Neural cell (in vitro differentiated cells): ENCODE measurements at regions not wholly inside any gene's neighbourhood (a gene's known extent, or its start where the extent isn't known, plus 50 kb on each side); places are given as distances from the start of the nearest gene placed in this dataset.

Experiments used
- H2AFZ ChIP-seq: fragments of 200-600, 300-800 bp; sonication (generic), shearing (Covaris generic); 2 replicates; pipeline ENCODE4 v1.6.0; 2014; ENCODE audit warnings: low read depth, mild to moderate bottlenecking, antibody characterized with exemption, low read length, moderate library complexity
- H3F3A ChIP-seq: fragments of 200-600 bp; shearing (Covaris generic); 2 replicates; pipeline ENCODE4 v1.6.1; 2016; ENCODE audit warnings: mild to moderate bottlenecking, moderate library complexity, mixed read lengths, antibody characterized with exemption, low read length; ENCODE audit not compliant: insufficient read depth, poor library complexity, severe bottlenecking
- H3K27ac ChIP-seq: fragments of 200-600, 300-800 bp; sonication (generic), shearing (Covaris generic); 2 replicates; pipeline ENCODE4 v1.5.1; 2014; ENCODE audit warnings: mild to moderate bottlenecking, low read length, moderate library complexity
- H3K27me3 ChIP-seq: fragments of 300-800, 200-600 bp; sonication (generic), shearing (Covaris generic); 2 replicates; pipeline ENCODE4 v1.6.0; 2014; ENCODE audit warnings: mild to moderate bottlenecking, low read depth, low read length, moderate library complexity; ENCODE audit not compliant: insufficient read depth
- H3K36me3 ChIP-seq: fragments of 300-800, 200-600 bp; sonication (generic), shearing (Covaris generic); 2 replicates; pipeline ENCODE4 v1.5.1; 2014; ENCODE audit warnings: mild to moderate bottlenecking, antibody characterized with exemption, low read length, moderate library complexity; ENCODE audit not compliant: insufficient read depth
- H3K4me2 ChIP-seq: fragments of 300-800, 200-600 bp; sonication (generic), shearing (Covaris generic); 2 replicates; pipeline ENCODE4 v1.6.0; 2014; ENCODE audit warnings: mild to moderate bottlenecking, low read length
- H3K4me3 ChIP-seq: fragments of 300-800, 200-600 bp; sonication (generic), shearing (Covaris generic); 2 replicates; pipeline ENCODE4 v1.5.1; 2014; ENCODE audit warnings: mild to moderate bottlenecking, low read length, moderate library complexity
- H3K79me2 ChIP-seq: fragments of 200-600 bp; shearing (Covaris generic); replicated peaks from 2 replicates; pipeline ENCODE4 v1.6.0; 2014; ENCODE audit warnings: mild to moderate bottlenecking, low read length, moderate library complexity; ENCODE audit not compliant: insufficient read depth
- H3K9ac ChIP-seq: fragments of 300-800, 200-600 bp; sonication (generic), shearing (Covaris generic); 2 replicates; pipeline ENCODE4 v1.6.1; 2016; ENCODE audit warnings: mild to moderate bottlenecking, low read length, mixed read lengths
- H3K9me2 ChIP-seq: fragments of 200-600 bp; shearing (Covaris generic); 2 replicates; pipeline ENCODE4 v1.6.1; 2016; ENCODE audit warnings: mild to moderate bottlenecking, low read length, mixed read lengths; ENCODE audit not compliant: insufficient read depth
- H3K9me3 ChIP-seq: fragments of 200-600, 300-800 bp; sonication (generic), shearing (Covaris generic); 2 replicates; pipeline ENCODE4 v1.6.1; 2016; ENCODE audit warnings: mild to moderate bottlenecking, mixed run types, low read length, moderate library complexity, mixed read lengths
- H4K20me1 ChIP-seq: fragments of 200-600 bp; shearing (Covaris generic); 2 replicates; pipeline ENCODE4 v1.6.1; 2016; ENCODE audit warnings: mild to moderate bottlenecking, mixed run types; ENCODE audit not compliant: insufficient read depth
- CTCF ChIP-seq: fragments of 450-650 bp; IDR thresholded peaks from 2 replicates; pipeline ENCODE4 v1.5.1; 2014; ENCODE audit warnings: antibody characterized with exemption, mild to moderate bottlenecking, moderate library complexity; ENCODE audit not compliant: poor library complexity, severe bottlenecking
- EP300 ChIP-seq: fragments of 450-650 bp; conservative IDR thresholded peaks from 2 replicates; pipeline ENCODE4 v1.6.1; 2014; ENCODE audit warnings: antibody characterized with exemption, mild to moderate bottlenecking, moderate library complexity; ENCODE audit not compliant: poor library complexity, severe bottlenecking
- EZH2 ChIP-seq: fragments of 200-600, 300-800 bp; shearing (Covaris generic), sonication (generic); IDR thresholded peaks from 2 replicates; pipeline ENCODE4 v1.6.1; 2014; ENCODE audit warnings: antibody characterized with exemption, low read length, borderline replicate concordance, mild to moderate bottlenecking; ENCODE audit not compliant: insufficient read depth, poor library complexity, severe bottlenecking
- MXI1 ChIP-seq: fragments of 450-650 bp; conservative IDR thresholded peaks from 2 replicates; pipeline ENCODE4 v1.6.1; 2014; ENCODE audit warnings: antibody characterized with exemption, mild to moderate bottlenecking; ENCODE audit not compliant: poor library complexity, severe bottlenecking
- POLR2AphosphoS5 ChIP-seq: IDR thresholded peaks from 2 replicates; pipeline ENCODE4 v1.6.1; 2012
- RAD21 ChIP-seq: fragments of 450-650 bp; conservative IDR thresholded peaks from 2 replicates; pipeline ENCODE4 v1.6.1; 2014; ENCODE audit warnings: antibody characterized with exemption, mild to moderate bottlenecking, moderate library complexity
- REST ChIP-seq: IDR thresholded peaks from 2 replicates; pipeline ENCODE4 v1.6.1; 2012; ENCODE audit warnings: borderline replicate concordance
- SMC3 ChIP-seq: fragments of 450-650 bp; conservative IDR thresholded peaks from 2 replicates; pipeline ENCODE4 v1.6.1; 2014; ENCODE audit warnings: antibody characterized with exemption, mild to moderate bottlenecking, moderate library complexity; ENCODE audit not compliant: poor library complexity
- TAF1 ChIP-seq: IDR thresholded peaks from 2 replicates; pipeline ENCODE4 v1.6.1; 2012; ENCODE audit warnings: low read depth

- H3K9me3 ChIP-seq, result no peaks in the 10 kb centered on the region
Measured at GRCh38 chr21:14742119-14742518, 196.0 kb upstream of the SAMSN1 start.

GRCh38 chr21:14741256-14741655, 195.1 kb upstream of the SAMSN1 start:
- no peaks in the 10 kb centered on the region for H3K9me3 ChIP-seq
- no peaks in the 10 kb centered on the region for H3F3A ChIP-seq
- no peaks in the 10 kb centered on the region for H3K27me3 ChIP-seq
- no peak overlapping the region for H3K9ac ChIP-seq
- H3K9me2 ChIP-seq, result no peaks in the 10 kb centered on the region
- H2AFZ ChIP-seq, result no peak overlapping the region
- no peaks in the 10 kb centered on the region for H3K36me3 ChIP-seq
- no peak overlapping the region for H3K27ac ChIP-seq
- H4K20me1 ChIP-seq, result no peaks in the 10 kb centered on the region
- no peaks in the 10 kb centered on the region for H3K79me2 ChIP-seq
- H3K4me2 ChIP-seq, result no peak overlapping the region
- no peak overlapping the region for H3K4me3 ChIP-seq
- TF ChIP-seq REST (no peak), SMC3 (no peak), TAF1 (no peak), EZH2 (no peak), RAD21 (no peak), CTCF (no peak)

More at GRCh38 chr21:14742119-14742518, 196.0 kb upstream of the SAMSN1 start:
- Histone ChIP-seq H3K27me3 (no peaks in the 10 kb centered on the region), H3K9ac (no peak overlapping the region), H3K27ac (no peak overlapping the region), H4K20me1 (no peaks in the 10 kb centered on the region), H3K79me2 (no peaks in the 10 kb centered on the region), H3K9me2 (no peaks in the 10 kb centered on the region), H3K4me3 (no peak overlapping the region), H3K36me3 (no peaks in the 10 kb centered on the region), H3K4me2 (no peak overlapping the region), H2AFZ (no peak overlapping the region), H3F3A (no peaks in the 10 kb centered on the region)
- no peak for TF ChIP-seq EZH2
- no peak for TF ChIP-seq MXI1
- no peak for TF ChIP-seq POLR2AphosphoS5
- TF ChIP-seq TAF1, result no peak
- TF ChIP-seq REST, result no peak
- no peak for TF ChIP-seq RAD21
- TF ChIP-seq SMC3, result no peak
- no peak for TF ChIP-seq EP300
- no peak for TF ChIP-seq CTCF
